Heart left ventricle (tissue), 13 donors: ENCODE measurements at regions not wholly inside any gene's neighbourhood (a gene's known extent, or its start where the extent isn't known, plus 50 kb on each side); places are given as distances from the start of the nearest gene placed in this dataset.

Source experiments
- CTCF ChIP-seq, 12 donors: fragments of 200-600 bp; sonication (generic) in 4 of 12; IDR thresholded peaks; one replicate each; pipeline versions ENCODE4 v1.5.0 to v1.8.0; 2018 to 2022; ENCODE audit warnings: antibody characterized with exemption in 12 of 12, mild to moderate bottlenecking in 5 of 12
- POLR2A ChIP-seq, 2 donors: fragments of 450-650 bp; IDR thresholded peaks; one replicate each; pipeline ENCODE4 v1.6.1; 2017; ENCODE audit warnings: antibody characterized with exemption in 2 of 2, mild to moderate bottlenecking in 2 of 2, moderate library complexity in 2 of 2
- donor health status: ischemic (EF 13 %, LVEDD 7.1; RV severe dilation, severe dysfunction).
- donor health status: DM: no; HTN: yes; CAD: no.
- donor health status: DM: no; HTN: no; CAD: no.
- donor health status: ischemic (EF 25% LVEDD 6.9; RV normal size, moderate dysfunction).
- donor health status: ischemic (EF 25% LVEDD 5.7; RV mildly dilated, moderate dysfunction).
- donor health status: ischemic (EF 35%, LVEDD 5.7; RV mildly dilated, moderate dysfunction).
- donor health status: nonischemic (EF 11% LVEDD 7.7; RV severe dilation, severe dysfunction).
- donor health status: DM: yes; HTN: yes; CAD: no.
- donor health status: PGD.
- donor health status: ischemic (EF 29% LVEDD 5.4; RV normal size, mild dysfunction).
- donor health status: nonischemic (EF 23%, LVEDD 6.1; RV moderate dilation, normal function).

DNA sequence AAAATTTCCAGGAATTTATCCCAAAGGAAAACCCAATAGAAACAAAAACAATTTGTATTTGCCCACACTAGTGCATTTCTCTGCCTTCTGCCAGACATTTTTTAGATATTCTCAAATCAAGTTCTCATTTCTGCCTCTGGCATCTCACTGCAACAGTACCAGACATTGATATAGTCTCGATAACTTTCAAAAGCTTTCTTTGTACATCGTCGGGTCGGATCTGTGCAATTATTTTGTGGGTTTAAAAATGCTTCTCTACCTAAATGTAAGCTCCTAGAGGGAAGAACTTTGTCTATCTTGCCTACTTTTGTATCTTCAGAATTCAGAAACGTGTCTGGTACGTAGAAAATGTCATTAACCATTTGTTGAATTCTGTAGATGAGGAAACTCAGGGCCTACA lies 125.5 kb upstream of the LIFR start:
- TF ChIP-seq POLR2A (IDR thresholded peaks at IDR 0.05) (no peak), CTCF (IDR thresholded peaks at IDR 0.05) (no peak)
